ENCODE measurements at regions not wholly inside any gene's neighbourhood (a gene's known extent, or its start where the extent isn't known, plus 50 kb on each side); places are given as distances from the start of the nearest gene placed in this dataset.

- POLR2A ChIA-PET: no interaction called here
- Histone ChIP-seq H3K79me2 (ENCODE audit: control insufficient read depth, insufficient read depth, low read length) (no peaks in the 10 kb centered on the region), H3K27me3 (ENCODE audit: control insufficient read depth in 2 of 2, insufficient read depth in 2 of 2, low read length in 2 of 2) (peaks cover 3 to 8% of the 10 kb centered on the region in 2 experiments; a peak in 3 of 5 replicates), H3K9me1 (ENCODE audit: control insufficient read depth, insufficient read depth, low read length) (no peaks in the 10 kb centered on the region), H3K4me2 (ENCODE audit: insufficient read depth, low read length) (no peak overlapping the region), H3K27ac (ENCODE audit: extremely low read depth, low read depth, low read length) (no peak overlapping the region), H3K9ac (ENCODE audit: insufficient read depth in 1 of 2, low read depth in 2 of 2, low read length in 2 of 2) (no peak overlapping the region), H3K36me3 (ENCODE audit: control insufficient read depth, insufficient read depth, low read length) (no peaks in the 10 kb centered on the region), H3K9me3 (replicated peaks; ENCODE audit: control insufficient read depth, insufficient read depth, low read depth, low read length) (no peaks in the 10 kb centered on the region), H3K4me3 (no peak overlapping the region), H3K4me1 (replicated peaks in 1 of 2; ENCODE audit: control insufficient read depth in 2 of 2, insufficient read depth in 2 of 2, low read length in 2 of 2) (no peaks in the 10 kb centered on the region), H2AFZ (ENCODE audit: low read depth, low read length) (no peak overlapping the region), H4K20me1 (replicated peaks; ENCODE audit: control insufficient read depth, insufficient read depth, low read length) (no peaks in the 10 kb centered on the region)
- ATAC-seq: no peak
- no peak for DNase-seq (ENCODE audit: extremely low read depth in 1 of 4, low spot score in 3 of 4)
- intact Hi-C loops (cut with micrococcal nuclease) (no loop called here), in situ Hi-C loops (cut with MboI) (no loop called here)
- no TSS peak for BruUV-seq (replicated peaks)
- CTCF ChIA-PET (ENCODE audit: low intra/inter-chr PET ratio): no interaction called here
- WGBS (ENCODE audit: insufficient coverage, low coverage, missing lambda C conversion rate): 0% methylated on average over 3 of the region's 3 CpGs
- TF ChIP-seq ZNF584 (CRISPR knock-in tag; IDR thresholded peaks at IDR 0.05; ENCODE audit: low read depth) (no peak), SREBF2 (CRISPR knock-in tag; IDR thresholded peaks at IDR 0.05) (no peak), ZNF830 (CRISPR knock-in tag; IDR thresholded peaks at IDR 0.05) (no peak), CTCFL (IDR thresholded peaks at IDR 0.05; ENCODE audit: borderline replicate concordance, insufficient read depth, low read depth, low read length, poor library complexity, severe bottlenecking) (no peak), ZFX (CRISPR knock-in tag; IDR thresholded peaks at IDR 0.05) (no peak), CBX5 (IDR thresholded peaks at IDR 0.05; ENCODE audit: borderline replicate concordance, low read depth) (no peak), MIER1 (IDR thresholded peaks at IDR 0.05; ENCODE audit: low read depth) (no peak), ATF7 (IDR thresholded peaks at IDR 0.05) (no peak), HNRNPL (IDR thresholded peaks at IDR 0.05; ENCODE audit: low read depth, low read length) (no peak), GABPB2 (CRISPR knock-in tag; conservative IDR thresholded peaks at IDR 0.05) (no peak), SMAD3 (CRISPR knock-in tag; conservative IDR thresholded peaks at IDR 0.05) (no peak)
- TF ChIP-seq, protein P1, sequence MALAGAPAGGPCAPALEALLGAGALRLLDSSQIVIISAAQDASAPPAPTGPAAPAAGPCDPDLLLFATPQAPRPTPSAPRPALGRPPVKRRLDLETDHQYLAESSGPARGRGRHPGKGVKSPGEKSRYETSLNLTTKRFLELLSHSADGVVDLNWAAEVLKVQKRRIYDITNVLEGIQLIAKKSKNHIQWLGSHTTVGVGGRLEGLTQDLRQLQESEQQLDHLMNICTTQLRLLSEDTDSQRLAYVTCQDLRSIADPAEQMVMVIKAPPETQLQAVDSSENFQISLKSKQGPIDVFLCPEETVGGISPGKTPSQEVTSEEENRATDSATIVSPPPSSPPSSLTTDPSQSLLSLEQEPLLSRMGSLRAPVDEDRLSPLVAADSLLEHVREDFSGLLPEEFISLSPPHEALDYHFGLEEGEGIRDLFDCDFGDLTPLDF (CRISPR knock-in tag; IDR thresholded peaks at IDR 0.05): no peak
- TF ChIP-seq, protein P2, sequence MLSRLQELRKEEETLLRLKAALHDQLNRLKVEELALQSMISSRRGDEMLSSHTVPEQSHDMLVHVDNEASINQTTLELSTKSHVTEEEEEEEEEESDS (CRISPR knock-in tag; IDR thresholded peaks at IDR 0.05): no peak
- FAIRE-seq: no peak
Measured at GRCh38 chrX:16528620-16529019, 121.3 kb upstream of the S100G start.
